ENCODE measurements at regions not wholly inside any gene's neighbourhood (a gene's known extent, or its start where the extent isn't known, plus 50 kb on each side); places are given as distances from the start of the nearest gene placed in this dataset.

DNA sequence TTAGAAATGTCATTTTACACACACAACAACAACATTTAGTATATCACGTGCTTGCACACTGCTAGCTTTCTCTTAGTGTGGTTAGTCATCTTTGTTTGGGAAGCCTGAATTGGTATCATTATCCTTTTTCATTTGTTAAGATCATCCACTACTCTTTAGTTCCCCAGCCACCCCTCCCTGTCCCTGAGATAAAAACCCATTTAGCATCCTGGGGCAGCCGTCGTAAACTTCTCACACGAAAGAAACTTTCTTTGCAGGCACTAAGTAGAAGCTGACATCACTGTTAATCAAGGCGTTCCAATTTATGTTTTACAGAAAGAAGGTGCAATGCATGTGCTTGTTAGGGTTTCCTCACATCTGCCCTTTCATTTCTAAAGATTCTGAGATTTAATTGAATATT is 475.1 kb upstream of the FZD8 start:
- Histone ChIP-seq H3K4me2 (ENCODE audit: insufficient read depth in 1 of 2, low read depth in 2 of 2, low read length in 2 of 2) (no peak overlapping the region), H2AFZ (ENCODE audit: low read length) (no peak overlapping the region), H2BK5ac (ENCODE audit: low read depth, low read length) (no peak overlapping the region), H3K4me1 (replicated peaks in 1 of 4; ENCODE audit: control insufficient read depth in 3 of 4, insufficient read depth in 4 of 4, low read length in 3 of 4) (no peaks in the 10 kb centered on the region), H2BK15ac (ENCODE audit: low read length) (no peak overlapping the region), H3K23me2 (ENCODE audit: low read depth, low read length) (no peaks in the 10 kb centered on the region), H3K9ac (replicated peaks in 1 of 4; ENCODE audit: extremely low read depth in 1 of 4, low read depth in 3 of 4, low read length in 3 of 4) (no peak overlapping the region), H3K23ac (ENCODE audit: insufficient read length) (no peak overlapping the region), H3K14ac (ENCODE audit: insufficient read length) (no peak overlapping the region), H2BK120ac (replicated peaks; ENCODE audit: low read depth, low read length) (no peak overlapping the region), H4K91ac (replicated peaks; ENCODE audit: insufficient read length, low read length) (no peak overlapping the region), H2BK12ac (ENCODE audit: low read depth, low read length) (no peak overlapping the region), H3K79me1 (ENCODE audit: low read depth, low read length) (no peaks in the 10 kb centered on the region), H4K8ac (ENCODE audit: extremely low read depth, insufficient read depth, low read length) (no peak overlapping the region), H2AK5ac (ENCODE audit: low read depth, low read length) (no peak overlapping the region), H3K56ac (replicated peaks; ENCODE audit: insufficient read length, low read depth, low read length) (no peak overlapping the region), H3K27ac (ENCODE audit: low read depth, low read length) (no peak overlapping the region), H3K27me3 (replicated peaks in 1 of 4; ENCODE audit: control insufficient read depth in 3 of 4, extremely low read depth in 1 of 4, insufficient read depth in 3 of 4, low read length in 3 of 4) (no peaks in the 10 kb centered on the region), H3K79me2 (ENCODE audit: control insufficient read depth in 1 of 2, insufficient read depth in 2 of 2, low read length in 2 of 2) (no peaks in the 10 kb centered on the region), H3K4me3 (ENCODE audit: extremely low read depth in 1 of 4, insufficient read depth in 2 of 4, low read depth in 3 of 4, low read length in 4 of 4) (no peak overlapping the region), H3K36me3 (ENCODE audit: control insufficient read depth in 2 of 4, insufficient read depth in 4 of 4, low read length in 3 of 4) (no peaks in the 10 kb centered on the region), H4K20me1 (replicated peaks in 1 of 2; ENCODE audit: control insufficient read depth in 1 of 2, insufficient read depth in 2 of 2, low read length in 2 of 2) (no peaks in the 10 kb centered on the region), H3K9me3 (ENCODE audit: insufficient read depth in 2 of 2, low read depth in 1 of 2, low read length in 1 of 2) (no peaks in the 10 kb centered on the region), H4K5ac (ENCODE audit: insufficient read length, low read depth, low read length) (no peak overlapping the region), H2BK20ac (ENCODE audit: low read length) (no peak overlapping the region), H3K4ac (replicated peaks; ENCODE audit: insufficient read length, low read depth, low read length) (no peak overlapping the region), H3K18ac (ENCODE audit: extremely low read depth, low read length) (no peak overlapping the region)
- TF ChIP-seq SP1 (IDR thresholded peaks at IDR 0.05; ENCODE audit: low read depth, low read length) (no peak), GTF2F1 (IDR thresholded peaks at IDR 0.05; ENCODE audit: borderline replicate concordance, low read depth, low read length) (no peak), GABPA (IDR thresholded peaks at IDR 0.05; ENCODE audit: borderline replicate concordance, insufficient read depth, low read length) (no peak), SIX5 (IDR thresholded peaks at IDR 0.05; ENCODE audit: low read depth, low read length) (no peak), POU5F1 (IDR thresholded peaks at IDR 0.05; ENCODE audit: low read depth, low read length) (no peak), HDAC2 (IDR thresholded peaks at IDR 0.05; ENCODE audit: borderline replicate concordance in 1 of 2, low read depth in 2 of 2, low read length in 2 of 2) (no peak), KDM1A (IDR thresholded peaks at IDR 0.05; ENCODE audit: borderline replicate concordance, low read length) (no peak), EP300 (IDR thresholded peaks at IDR 0.05; ENCODE audit: borderline replicate concordance in 1 of 2, low read depth in 2 of 2, low read length in 2 of 2) (no peak), CHD2 (IDR thresholded peaks at IDR 0.05; ENCODE audit: low read length) (no peak)
- FAIRE-seq (no peak), DNase-seq (ENCODE audit: low read depth in 1 of 2, low spot score in 2 of 2) (no peak)
- ChIA-PET CTCF (ENCODE audit: partially characterized antibody) (no interaction called here), POLR2A (ENCODE audit: partially characterized antibody) (no interaction called here)
- WGBS, 2 experiments (ENCODE audit: extremely low coverage in 1 of 2, insufficient coverage in 1 of 2, insufficient read length in 1 of 2, insufficient replicate concordance in 2 of 2, low coverage in 1 of 2, low lambda C conversion rate in 2 of 2, missing lambda C conversion rate in 1 of 2), result 82% methylated on average over 5 of the region's 5 CpGs; no CpG with 5 or more reads in 1 of the 2 experiments
